H9 (cell line): ENCODE measurements at regions not wholly inside any gene's neighbourhood (a gene's known extent, or its start where the extent isn't known, plus 50 kb on each side); places are given as distances from the start of the nearest gene placed in this dataset.

ENCODE experiments used
- DNase-seq: peaks from one replicate; pipeline ENCODE4 v3.0.0-alpha.2; 2017
- H2AFZ ChIP-seq: one replicate; pipeline ENCODE4 v1.6.1; 2013; ENCODE audit warnings: mild to moderate bottlenecking, low read length, control low read depth, moderate library complexity
- H2AK5ac ChIP-seq: 2 replicates; pipeline ENCODE4 v1.6.1; 2013; ENCODE audit warnings: low read length, control low read depth, mixed read lengths; ENCODE audit not compliant: insufficient read length
- H2BK120ac ChIP-seq: one replicate; pipeline ENCODE4 v1.6.1; 2013; ENCODE audit warnings: low read depth, mild to moderate bottlenecking, low read length, control low read depth, inconsistent platforms; ENCODE audit not compliant: poor library complexity, severe bottlenecking
- H2BK12ac ChIP-seq: 2 replicates; pipeline ENCODE4 v1.6.1; 2013; ENCODE audit warnings: low read length, control low read depth, mixed read lengths, low read depth; ENCODE audit not compliant: insufficient read length
- H2BK15ac ChIP-seq: 2 replicates; pipeline ENCODE4 v1.6.1; 2013; ENCODE audit warnings: low read depth, low read length, control low read depth
- H2BK20ac ChIP-seq: one replicate; pipeline ENCODE4 v1.6.1; 2013; ENCODE audit warnings: low read depth, mild to moderate bottlenecking, low read length, control low read depth, inconsistent platforms; ENCODE audit not compliant: poor library complexity, severe bottlenecking
- H2BK5ac ChIP-seq: 2 replicates; pipeline ENCODE4 v1.6.1; 2013; ENCODE audit warnings: low read length, control low read depth, mixed read lengths; ENCODE audit not compliant: insufficient read length
- H3K14ac ChIP-seq: 2 replicates; pipeline ENCODE4 v1.6.1; 2013; ENCODE audit warnings: low read length, control low read depth; ENCODE audit not compliant: insufficient read depth
- H3K18ac ChIP-seq: 2 replicates; pipeline ENCODE4 v1.6.1; 2013; ENCODE audit warnings: low read depth, mild to moderate bottlenecking, mixed read lengths, low read length, control low read depth; ENCODE audit not compliant: insufficient read length
- H3K23ac ChIP-seq: 2 replicates; pipeline ENCODE4 v1.6.1; 2013; ENCODE audit warnings: low read length, control low read depth, mixed read lengths, low read depth; ENCODE audit not compliant: insufficient read length
- H3K23me2 ChIP-seq: 2 replicates; pipeline ENCODE4 v1.6.1; 2013; ENCODE audit warnings: low read depth, mild to moderate bottlenecking, mixed read lengths, low read length, control low read depth; ENCODE audit not compliant: insufficient read length, poor library complexity, severe bottlenecking
- H3K27ac ChIP-seq: 2 replicates; pipeline ENCODE4 v1.5.1; 2013; ENCODE audit warnings: low read length, control low read depth, mixed read lengths, low read depth; ENCODE audit not compliant: insufficient read length
- H3K27me3 ChIP-seq: 2 replicates; pipeline ENCODE4 v1.6.1; 2013; ENCODE audit warnings: low read length, control low read depth, inconsistent platforms; ENCODE audit not compliant: insufficient read depth
- H3K4ac ChIP-seq: 2 replicates; pipeline ENCODE4 v1.6.1; 2013; ENCODE audit warnings: low read depth, mild to moderate bottlenecking, control low read depth, inconsistent platforms, low read length, moderate library complexity
- H3K4me1 ChIP-seq: 2 replicates; pipeline ENCODE4 v1.6.1; 2013; ENCODE audit warnings: low read length, control low read depth, inconsistent platforms; ENCODE audit not compliant: insufficient read depth
- H3K4me2 ChIP-seq: 2 replicates; pipeline ENCODE4 v1.6.1; 2013; ENCODE audit warnings: low read length, control low read depth, mixed read lengths; ENCODE audit not compliant: insufficient read length, insufficient read depth
- H3K56ac ChIP-seq: 2 replicates; pipeline ENCODE4 v1.6.1; 2013; ENCODE audit warnings: low read depth, mild to moderate bottlenecking, mixed read lengths, low read length, control low read depth; ENCODE audit not compliant: insufficient read length
- H3K79me1 ChIP-seq: 2 replicates; pipeline ENCODE4 v1.6.1; 2013; ENCODE audit warnings: low read depth, mild to moderate bottlenecking, moderate library complexity, low read length, control low read depth, inconsistent platforms; ENCODE audit not compliant: insufficient read depth, poor library complexity, severe bottlenecking
- H3K79me2 ChIP-seq: 2 replicates; pipeline ENCODE4 v1.6.1; 2013; ENCODE audit warnings: low read length, control low read depth, inconsistent platforms; ENCODE audit not compliant: insufficient read depth
- H3K9ac ChIP-seq: 2 replicates; pipeline ENCODE4 v1.6.1; 2013; ENCODE audit warnings: low read length, control low read depth, mixed read lengths; ENCODE audit not compliant: insufficient read length; ENCODE audit errors: extremely low read depth
- H3K9me3 ChIP-seq: one replicate; pipeline ENCODE4 v1.6.1; 2013; ENCODE audit warnings: low read depth, low read length, inconsistent platforms; ENCODE audit not compliant: control insufficient read depth
- H3T11ph ChIP-seq: one replicate; pipeline ENCODE4 v1.6.1; 2013; ENCODE audit warnings: mild to moderate bottlenecking, low read length, control low read depth, inconsistent platforms
- H4K20me1 ChIP-seq: one replicate; pipeline ENCODE4 v1.6.1; 2013; ENCODE audit not compliant: control insufficient read depth, insufficient read length, insufficient read depth
- H4K5ac ChIP-seq: 2 replicates; pipeline ENCODE4 v1.6.1; 2013; ENCODE audit warnings: low read depth, mild to moderate bottlenecking, mixed read lengths, low read length, control low read depth; ENCODE audit not compliant: insufficient read length
- H4K8ac ChIP-seq: replicated peaks from 2 replicates; pipeline ENCODE4 v1.6.1; 2013; ENCODE audit warnings: low read length, control low read depth, mixed read lengths, low read depth; ENCODE audit not compliant: insufficient read length
- H4K91ac ChIP-seq: 2 replicates; pipeline ENCODE4 v1.6.1; 2013; ENCODE audit warnings: low read depth, mild to moderate bottlenecking, moderate library complexity, mixed read lengths, low read length, control low read depth; ENCODE audit not compliant: insufficient read length
- H3K27ac Mint-ChIP-seq, 3 experiments: 2 replicates in 2 of 3; 3 replicates in 1 of 3; pipeline ENCODE4 v1.8.0; 2020 to 2021; ENCODE audit warnings: mixed read lengths in 3 of 3, mild to moderate bottlenecking in 1 of 3, moderate library complexity in 1 of 3
- H3K27me3 Mint-ChIP-seq: 2 replicates; pipeline ENCODE4 v1.8.0; 2021; ENCODE audit warnings: low read depth, mild to moderate bottlenecking, moderate library complexity, mixed read lengths
- H3K36me3 Mint-ChIP-seq, 3 experiments: 2 replicates in 2 of 3; 3 replicates in 1 of 3; pipeline ENCODE4 v1.8.0; 2020 to 2021; ENCODE audit warnings: low read depth in 3 of 3, mixed read lengths in 3 of 3; ENCODE audit not compliant: insufficient read depth in 1 of 3
- H3K4me1 Mint-ChIP-seq, 2 experiments: 2 replicates each; pipeline ENCODE4 v1.8.0; 2020; ENCODE audit warnings: mixed read lengths in 2 of 2
- H3K4me3 Mint-ChIP-seq, 2 experiments: 2 replicates in 1 of 2; 3 replicates in 1 of 2; pipeline ENCODE4 v1.8.0; 2020 to 2021; ENCODE audit warnings: mild to moderate bottlenecking in 2 of 2, mixed read lengths in 2 of 2, moderate library complexity in 1 of 2
- H3K9me3 Mint-ChIP-seq, 2 experiments: 2 replicates in 1 of 2; 3 replicates in 1 of 2; pipeline ENCODE4 v1.8.0; 2020; ENCODE audit warnings: mild to moderate bottlenecking in 2 of 2, mixed read lengths in 2 of 2, moderate library complexity in 1 of 2
- WGBS: extraction: QIAGEN DNeasy Blood & Tissue Kit; methylation state at CpG from one replicate; pipeline ENCODE4 v1.1.7; 2013; ENCODE audit warnings: missing lambda C conversion rate, low lambda C conversion rate, mixed read lengths; ENCODE audit not compliant: insufficient read length; ENCODE audit errors: extremely low coverage; 5-methylcytosine and 5-hydroxymethylcytosine counted together
- TF ChIP-seq, protein P1 (sequence below): fragments of 200-600 bp; sonication (generic); conservative IDR thresholded peaks from 3 replicates; pipeline ENCODE4 v1.8.0; 2021; ENCODE audit warnings: antibody characterized with exemption, mild to moderate bottlenecking

DNA sequence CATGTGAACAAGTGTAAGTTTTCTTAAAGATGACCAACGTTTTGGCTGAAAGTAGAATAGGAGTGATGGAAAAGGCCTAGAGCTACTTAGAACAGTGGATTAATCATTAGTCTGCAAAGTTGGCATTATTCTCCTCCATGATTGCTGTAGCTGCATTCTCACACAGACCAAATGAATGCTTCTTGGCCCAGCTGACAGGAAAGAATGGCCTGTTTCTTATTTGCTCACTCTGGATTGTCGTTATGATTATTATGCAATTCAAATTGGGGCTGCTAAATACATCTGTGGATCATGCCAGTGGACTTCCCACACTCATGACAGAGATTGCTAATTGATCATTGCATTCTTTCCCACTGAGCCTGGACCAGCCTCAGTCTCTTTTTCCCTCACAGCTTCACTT, 285.0 kb downstream of the STIM2 start:
- no peak overlapping the region for H3K23ac ChIP-seq
- no peaks in the 10 kb centered on the region for H3K27me3 ChIP-seq
- H2AK5ac ChIP-seq: no peak overlapping the region
- no peak overlapping the region for H3K4ac ChIP-seq
- H2AFZ ChIP-seq: no peak overlapping the region
- no peak overlapping the region for H3K4me2 ChIP-seq
- no peak for DNase-seq
- no peak overlapping the region for H3T11ph ChIP-seq
- no peaks in the 10 kb centered on the region for H3K23me2 ChIP-seq
- H2BK120ac ChIP-seq: no peak overlapping the region
- no peak overlapping the region for H3K14ac ChIP-seq
- no peaks in the 10 kb centered on the region for H3K79me2 ChIP-seq
- H4K20me1 ChIP-seq: no peaks in the 10 kb centered on the region
- H3K4me1 Mint-ChIP-seq: peaks cover 11 to 24% of the 10 kb centered on the region in 2 experiments
- no peak overlapping the region for H3K56ac ChIP-seq
- no peak overlapping the region for H4K5ac ChIP-seq
- no peak overlapping the region for H3K27ac Mint-ChIP-seq
- TF ChIP-seq, protein P1, sequence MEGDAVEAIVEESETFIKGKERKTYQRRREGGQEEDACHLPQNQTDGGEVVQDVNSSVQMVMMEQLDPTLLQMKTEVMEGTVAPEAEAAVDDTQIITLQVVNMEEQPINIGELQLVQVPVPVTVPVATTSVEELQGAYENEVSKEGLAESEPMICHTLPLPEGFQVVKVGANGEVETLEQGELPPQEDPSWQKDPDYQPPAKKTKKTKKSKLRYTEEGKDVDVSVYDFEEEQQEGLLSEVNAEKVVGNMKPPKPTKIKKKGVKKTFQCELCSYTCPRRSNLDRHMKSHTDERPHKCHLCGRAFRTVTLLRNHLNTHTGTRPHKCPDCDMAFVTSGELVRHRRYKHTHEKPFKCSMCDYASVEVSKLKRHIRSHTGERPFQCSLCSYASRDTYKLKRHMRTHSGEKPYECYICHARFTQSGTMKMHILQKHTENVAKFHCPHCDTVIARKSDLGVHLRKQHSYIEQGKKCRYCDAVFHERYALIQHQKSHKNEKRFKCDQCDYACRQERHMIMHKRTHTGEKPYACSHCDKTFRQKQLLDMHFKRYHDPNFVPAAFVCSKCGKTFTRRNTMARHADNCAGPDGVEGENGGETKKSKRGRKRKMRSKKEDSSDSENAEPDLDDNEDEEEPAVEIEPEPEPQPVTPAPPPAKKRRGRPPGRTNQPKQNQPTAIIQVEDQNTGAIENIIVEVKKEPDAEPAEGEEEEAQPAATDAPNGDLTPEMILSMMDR: no peak
- no peak overlapping the region for H2BK15ac ChIP-seq
- WGBS: no CpG with 5 or more reads among the region's 2 CpGs
- no peak overlapping the region for H3K9ac ChIP-seq
- H4K8ac ChIP-seq: no peak overlapping the region
- no peaks in the 10 kb centered on the region for H3K79me1 ChIP-seq
- peaks cover 6% of the 10 kb centered on the region for H3K4me1 ChIP-seq
- H3K4me3 Mint-ChIP-seq: no peak overlapping the region
- no peak overlapping the region for H4K91ac ChIP-seq
- no peak overlapping the region for H2BK5ac ChIP-seq
- H2BK20ac ChIP-seq: no peak overlapping the region
- no peak overlapping the region for H3K27ac ChIP-seq
- H3K18ac ChIP-seq: no peak overlapping the region
- H3K27me3 Mint-ChIP-seq: no peaks in the 10 kb centered on the region
- H3K9me3 Mint-ChIP-seq: peaks cover 4 to 6% of the 10 kb centered on the region in 2 experiments; a peak in 4 of 5 replicates
- no peaks in the 10 kb centered on the region for H3K9me3 ChIP-seq
- H2BK12ac ChIP-seq: no peak overlapping the region
- peaks cover 2 to 6% (median 4%) of the 10 kb centered on the region in 3 experiments; a peak in 5 of 7 replicates for H3K36me3 Mint-ChIP-seq
